ENCODE measurements at regions not wholly inside any gene's neighbourhood (a gene's known extent, or its start where the extent isn't known, plus 50 kb on each side); places are given as distances from the start of the nearest gene placed in this dataset.

- H3K4me3 ChIP-seq: no peak overlapping the region
- no peaks in the 10 kb centered on the region for H3K27me3 ChIP-seq (ENCODE audit: insufficient read depth)
- no peaks in the 10 kb centered on the region for H3K79me2 ChIP-seq (replicated peaks; ENCODE audit: insufficient read depth)
- H2AFZ ChIP-seq: no peak overlapping the region; the same call in 1 of the 2 replicates
- Mint-ChIP-seq H3K27me3 (ENCODE audit: insufficient read depth, low read depth, poor library complexity) (no peaks in the 10 kb centered on the region), H3K36me3 (ENCODE audit: low read depth) (no peaks in the 10 kb centered on the region), H3K27ac (no peak overlapping the region), H3K4me1 (peaks cover 4% of the 10 kb centered on the region), H3K4me3 (no peak overlapping the region), H3K9me3 (no peaks in the 10 kb centered on the region)
- TF ChIP-seq CTCF (conservative IDR thresholded peaks at IDR 0.05; ENCODE audit: low read depth in 2 of 2) (no peak), NANOG (IDR thresholded peaks at IDR 0.05; ENCODE audit: borderline replicate concordance) (no peak), ZNF331 (CRISPR knock-in tag; IDR thresholded peaks at IDR 0.05; ENCODE audit: low read depth) (no peak), JUNB (IDR thresholded peaks at IDR 0.05; ENCODE audit: unreplicated experiment) (no peak), EZH2 (IDR thresholded peaks at IDR 0.05; ENCODE audit: low read depth, unreplicated experiment) (no peak), ZNF462 (CRISPR knock-in tag; IDR thresholded peaks at IDR 0.05) (no peak), ETS1 (IDR thresholded peaks at IDR 0.05) (no peak), EZH2phosphoT487 (IDR thresholded peaks at IDR 0.05; ENCODE audit: unreplicated experiment) (no peak), CREB1 (CRISPR knock-in tag; IDR thresholded peaks at IDR 0.05; ENCODE audit: low read depth) (no peak), ZNF114 (CRISPR knock-in tag; IDR thresholded peaks at IDR 0.05) (no peak), STAT1 (IDR thresholded peaks at IDR 0.05; ENCODE audit: unreplicated experiment) (no peak), POLR2AphosphoS5 (IDR thresholded peaks at IDR 0.05; ENCODE audit: low read depth) (no peak), REST (IDR thresholded peaks at IDR 0.05; ENCODE audit: unreplicated experiment) (no peak)
- no peaks in the 10 kb centered on the region for H3F3A ChIP-seq (replicated peaks; ENCODE audit: low read depth)
- DNase-seq (ENCODE audit: low spot score): no peak
- no peaks in the 10 kb centered on the region for H4K20me1 ChIP-seq (replicated peaks; ENCODE audit: insufficient read depth)
- H3K9me2 ChIP-seq (ENCODE audit: insufficient read depth): peaks cover 3% of the 10 kb centered on the region; the same call in 1 of the 2 replicates
- H3K27ac ChIP-seq (ENCODE audit: low read depth): no peak overlapping the region
- no peak for ATAC-seq
- no peak overlapping the region for H3K4me2 ChIP-seq
- 0 out of 2 replicates have a peak, but pooled peaks cover 4% of the 10 kb centered on the region for H3K4me1 ChIP-seq (ENCODE audit: insufficient read depth)
- no peaks in the 10 kb centered on the region for H3K36me3 ChIP-seq (ENCODE audit: insufficient read depth)
Measured at GRCh38 chr5:74285675-74286280, 354.8 kb downstream of the ENC1 start.

Measured in GM23338 (cell line).